ENCODE measurements at regions not wholly inside any gene's neighbourhood (a gene's known extent, or its start where the extent isn't known, plus 50 kb on each side); places are given as distances from the start of the nearest gene placed in this dataset.

GRCh38 chr7:125857606-125858005, 928.0 kb upstream of the POT1 start:
- Histone ChIP-seq H3K9ac (ENCODE audit: control insufficient read depth, extremely low read depth, insufficient read depth, low read length) (no peak overlapping the region), H3K27me3 (ENCODE audit: control insufficient read depth, extremely low read depth, insufficient read depth, low read length) (no peaks in the 10 kb centered on the region), H3K4me2 (ENCODE audit: control insufficient read depth, extremely low read depth, insufficient read depth, low read depth, low read length) (no peak overlapping the region), H4K20me1 (ENCODE audit: control insufficient read depth, extremely low read depth, insufficient read depth, low read length) (no peaks in the 10 kb centered on the region), H2AFZ (ENCODE audit: control insufficient read depth, low read length) (no peak overlapping the region), H3K4me1 (ENCODE audit: control insufficient read depth, extremely low read depth, insufficient read depth, low read length) (no peaks in the 10 kb centered on the region), H3K9me1 (ENCODE audit: control insufficient read depth, extremely low read depth, insufficient read depth, low read length) (no peaks in the 10 kb centered on the region), H3K79me2 (ENCODE audit: control insufficient read depth, insufficient read depth, low read length) (no peaks in the 10 kb centered on the region), H3K4me3 (ENCODE audit: control insufficient read depth in 2 of 3, extremely low read depth in 1 of 3, insufficient read depth in 2 of 3, low read depth in 1 of 3, low read length in 3 of 3) (no peak overlapping the region), H3K9me3 (ENCODE audit: control insufficient read depth, low read depth, low read length) (peaks cover 3% of the 10 kb centered on the region), H3K27ac (ENCODE audit: control insufficient read depth, insufficient read depth, low read length) (no peak overlapping the region), H3K36me3 (ENCODE audit: control insufficient read depth in 2 of 2, extremely low read depth in 1 of 2, insufficient read depth in 2 of 2, low read length in 2 of 2) (no peaks in the 10 kb centered on the region)
- no peak for TF ChIP-seq EZH2 (IDR thresholded peaks at IDR 0.05; ENCODE audit: low read length)
- TF ChIP-seq, protein P1, sequence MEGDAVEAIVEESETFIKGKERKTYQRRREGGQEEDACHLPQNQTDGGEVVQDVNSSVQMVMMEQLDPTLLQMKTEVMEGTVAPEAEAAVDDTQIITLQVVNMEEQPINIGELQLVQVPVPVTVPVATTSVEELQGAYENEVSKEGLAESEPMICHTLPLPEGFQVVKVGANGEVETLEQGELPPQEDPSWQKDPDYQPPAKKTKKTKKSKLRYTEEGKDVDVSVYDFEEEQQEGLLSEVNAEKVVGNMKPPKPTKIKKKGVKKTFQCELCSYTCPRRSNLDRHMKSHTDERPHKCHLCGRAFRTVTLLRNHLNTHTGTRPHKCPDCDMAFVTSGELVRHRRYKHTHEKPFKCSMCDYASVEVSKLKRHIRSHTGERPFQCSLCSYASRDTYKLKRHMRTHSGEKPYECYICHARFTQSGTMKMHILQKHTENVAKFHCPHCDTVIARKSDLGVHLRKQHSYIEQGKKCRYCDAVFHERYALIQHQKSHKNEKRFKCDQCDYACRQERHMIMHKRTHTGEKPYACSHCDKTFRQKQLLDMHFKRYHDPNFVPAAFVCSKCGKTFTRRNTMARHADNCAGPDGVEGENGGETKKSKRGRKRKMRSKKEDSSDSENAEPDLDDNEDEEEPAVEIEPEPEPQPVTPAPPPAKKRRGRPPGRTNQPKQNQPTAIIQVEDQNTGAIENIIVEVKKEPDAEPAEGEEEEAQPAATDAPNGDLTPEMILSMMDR (optimal IDR thresholded peaks at IDR 0.05 in 1 of 3, IDR thresholded peaks at IDR 0.05 in 1 of 3, conservative IDR thresholded peaks at IDR 0.05 in 1 of 3; ENCODE audit: extremely low read depth in 1 of 3, insufficient read depth in 2 of 3, low read length in 3 of 3): no peak
- FAIRE-seq: no peak
- no peak for DNase-seq (ENCODE audit: low read depth, low spot score)
- dilution Hi-C loops (cut with MboI; ENCODE audit: extremely low pct_ligation_motif_present, low sequenced_read_pairs): no loop called here

DNA sequence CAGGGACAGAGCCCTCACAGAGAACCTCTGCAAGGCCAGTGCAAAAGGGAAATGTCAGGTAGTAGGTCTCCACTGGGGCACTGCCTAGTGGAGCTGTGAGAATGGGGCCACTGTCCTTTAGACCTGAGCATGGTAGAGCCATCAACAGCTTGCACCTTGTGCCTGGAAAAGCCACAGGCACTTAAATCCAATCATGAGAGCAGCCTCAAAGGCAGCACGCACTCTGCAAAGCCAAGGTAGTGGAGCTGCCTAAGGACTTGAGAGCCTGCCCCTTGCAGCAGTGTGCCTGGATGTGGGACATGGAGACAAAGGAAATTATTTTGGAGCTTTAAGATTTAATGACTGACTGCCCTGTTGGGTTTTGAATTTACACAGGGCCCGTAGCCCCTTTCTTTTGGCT, 918.5 kb upstream of the POT1 start:
- Histone ChIP-seq H3K9me3 (ENCODE audit: control insufficient read depth, low read depth, low read length) (no peaks in the 10 kb centered on the region), H3K9ac (ENCODE audit: control insufficient read depth, extremely low read depth, insufficient read depth, low read length) (no peak overlapping the region), H3K27ac (ENCODE audit: control insufficient read depth, insufficient read depth, low read length) (no peak overlapping the region), H3K4me2 (ENCODE audit: control insufficient read depth, extremely low read depth, insufficient read depth, low read depth, low read length) (no peak overlapping the region), H3K79me2 (ENCODE audit: control insufficient read depth, insufficient read depth, low read length) (no peaks in the 10 kb centered on the region), H3K36me3 (ENCODE audit: control insufficient read depth in 2 of 2, extremely low read depth in 1 of 2, insufficient read depth in 2 of 2, low read length in 2 of 2) (no peaks in the 10 kb centered on the region), H3K9me1 (ENCODE audit: control insufficient read depth, extremely low read depth, insufficient read depth, low read length) (no peaks in the 10 kb centered on the region), H3K4me1 (ENCODE audit: control insufficient read depth, extremely low read depth, insufficient read depth, low read length) (no peaks in the 10 kb centered on the region), H2AFZ (ENCODE audit: control insufficient read depth, low read length) (no peak overlapping the region), H4K20me1 (ENCODE audit: control insufficient read depth, extremely low read depth, insufficient read depth, low read length) (no peaks in the 10 kb centered on the region), H3K4me3 (ENCODE audit: control insufficient read depth in 2 of 3, extremely low read depth in 1 of 3, insufficient read depth in 2 of 3, low read depth in 1 of 3, low read length in 3 of 3) (no peak overlapping the region), H3K27me3 (ENCODE audit: control insufficient read depth, extremely low read depth, insufficient read depth, low read length) (no peaks in the 10 kb centered on the region)
- dilution Hi-C loops (cut with MboI; ENCODE audit: extremely low pct_ligation_motif_present, low sequenced_read_pairs): no loop called here
- no peak for FAIRE-seq
- no peak for DNase-seq (ENCODE audit: low read depth, low spot score)
- TF ChIP-seq, protein P1 (optimal IDR thresholded peaks at IDR 0.05 in 1 of 3, IDR thresholded peaks at IDR 0.05 in 1 of 3, conservative IDR thresholded peaks at IDR 0.05 in 1 of 3; ENCODE audit: extremely low read depth in 1 of 3, insufficient read depth in 2 of 3, low read length in 3 of 3): no peak
- no peak for TF ChIP-seq EZH2 (IDR thresholded peaks at IDR 0.05; ENCODE audit: low read length)

Data from keratinocyte (primary cell).